ENCODE measurements at regions not wholly inside any gene's neighbourhood (a gene's known extent, or its start where the extent isn't known, plus 50 kb on each side); places are given as distances from the start of the nearest gene placed in this dataset.

GRCh38 chr1:234997201-234997895, 131.3 kb downstream of the TOMM20 start (continued):
- TF ChIP-seq ZNF292 (CRISPR knock-in tag; IDR thresholded peaks at IDR 0.05; ENCODE audit: borderline replicate concordance, low read depth), result peak; percentile 71; the same call in 1 of the 2 replicates
- no peak; the same call in 1 of the 2 replicates for TF ChIP-seq YEATS2 (CRISPR knock-in tag; IDR thresholded peaks at IDR 0.05; ENCODE audit: borderline replicate concordance)
- TF ChIP-seq RCOR2 (CRISPR knock-in tag; IDR thresholded peaks at IDR 0.05), result peak; percentile 70; the same call in 1 of the 2 replicates
- no peak for TF ChIP-seq CHD4 (IDR thresholded peaks at IDR 0.05; ENCODE audit: borderline replicate concordance, low read length)
- no peak for TF ChIP-seq U2AF1 (optimal IDR thresholded peaks at IDR 0.05; ENCODE audit: low read depth, low read length)
- peak; percentile 21; the same call in 1 of the 2 replicates for TF ChIP-seq DNMT3B (CRISPR knock-in tag; conservative IDR thresholded peaks at IDR 0.05)
- TF ChIP-seq ELF1 (CRISPR knock-in tag; IDR thresholded peaks at IDR 0.05), result peak; percentile 46
- TF ChIP-seq MED1 (CRISPR knock-in tag; IDR thresholded peaks at IDR 0.05), result peak; percentile 97
- peak; percentile 56 to 61; a peak in 3 of 4 replicates for TF ChIP-seq POLR2A (IDR thresholded peaks at IDR 0.05; ENCODE audit: insufficient read depth in 1 of 2, low read depth in 2 of 2, low read length in 2 of 2)
- TF ChIP-seq SRSF1 (optimal IDR thresholded peaks at IDR 0.05; ENCODE audit: low read depth, low read length), result no peak
- peak; percentile 89 for TF ChIP-seq ARID5B (CRISPR knock-in tag; IDR thresholded peaks at IDR 0.05)
- TF ChIP-seq NR2C2 (CRISPR knock-in tag; IDR thresholded peaks at IDR 0.05; ENCODE audit: borderline replicate concordance), result peak; percentile 42; the same call in 1 of the 2 replicates
- TF ChIP-seq TFDP2 (CRISPR knock-in tag; IDR thresholded peaks at IDR 0.05), result no peak
- TF ChIP-seq MIER3 (CRISPR knock-in tag; IDR thresholded peaks at IDR 0.05; ENCODE audit: borderline replicate concordance), result peak; percentile 86
- TF ChIP-seq ETV5 (CRISPR knock-in tag; IDR thresholded peaks at IDR 0.05; ENCODE audit: borderline replicate concordance), result peak; percentile 73; the same call in 1 of the 2 replicates
- no peak for TF ChIP-seq MAFK (conservative IDR thresholded peaks at IDR 0.05 in 1 of 2, IDR thresholded peaks at IDR 0.05 in 1 of 2; ENCODE audit: low read length in 2 of 2)
- TF ChIP-seq PITX1 (CRISPR knock-in tag; IDR thresholded peaks at IDR 0.05), result 0 out of 2 replicates have a peak, but pooled peaks have one; percentile 54
- peak; percentile 30; the same call in 1 of the 2 replicates for TF ChIP-seq ARHGAP35 (CRISPR knock-in tag; IDR thresholded peaks at IDR 0.05; ENCODE audit: borderline replicate concordance)
- no peak for TF ChIP-seq MTA3 (CRISPR knock-in tag; IDR thresholded peaks at IDR 0.05)
- TF ChIP-seq GATAD1 (CRISPR knock-in tag; IDR thresholded peaks at IDR 0.05), result peak; percentile 59
- TF ChIP-seq E2F2 (CRISPR knock-in tag; IDR thresholded peaks at IDR 0.05; ENCODE audit: borderline replicate concordance), result no peak
- TF ChIP-seq MYC (CRISPR knock-in tag; IDR thresholded peaks at IDR 0.05; ENCODE audit: borderline replicate concordance), result peak; percentile 56; the same call in 1 of the 2 replicates
- no peak for TF ChIP-seq MED13 (CRISPR knock-in tag; IDR thresholded peaks at IDR 0.05)
- TF ChIP-seq NFYC (CRISPR knock-in tag; IDR thresholded peaks at IDR 0.05), result no peak
- TF ChIP-seq HOXD1 (CRISPR knock-in tag; IDR thresholded peaks at IDR 0.05), result peak; percentile 61; the same call in 1 of the 2 replicates
- peak; percentile 84 for TF ChIP-seq ZBTB38 (CRISPR knock-in tag; IDR thresholded peaks at IDR 0.05)
